ENCODE measurements at regions not wholly inside any gene's neighbourhood (a gene's known extent, or its start where the extent isn't known, plus 50 kb on each side); places are given as distances from the start of the nearest gene placed in this dataset.

GRCh38 chr16:6988846-6989245 is 343.8 kb upstream of the RBFOX1 start:
- TF ChIP-seq POLR2AphosphoS5 (IDR thresholded peaks at IDR 0.05; ENCODE audit: low read depth, low read length): no peak
- TF ChIP-seq EGR1 (IDR thresholded peaks at IDR 0.05; ENCODE audit: low read depth): no peak
- TF ChIP-seq REST (IDR thresholded peaks at IDR 0.05; ENCODE audit: low read depth): no peak
- TF ChIP-seq YY1 (IDR thresholded peaks at IDR 0.05; ENCODE audit: extremely low read depth, insufficient replicate concordance, low read depth, low read length): no peak
- no peak for TF ChIP-seq CTCF (IDR thresholded peaks at IDR 0.05 in 2 of 3, conservative IDR thresholded peaks at IDR 0.05 in 1 of 3; ENCODE audit: borderline replicate concordance in 1 of 3, insufficient read depth in 1 of 3, low read depth in 2 of 3, low read length in 2 of 3)
- TF ChIP-seq EZH2 (IDR thresholded peaks at IDR 0.05): no peak
- TF ChIP-seq EZH2phosphoT487 (IDR thresholded peaks at IDR 0.05; ENCODE audit: borderline replicate concordance): no peak
- TF ChIP-seq POLR2A (IDR thresholded peaks at IDR 0.05; ENCODE audit: borderline replicate concordance, extremely low read depth, insufficient read depth, insufficient read length): no peak
- TF ChIP-seq SP1 (IDR thresholded peaks at IDR 0.05; ENCODE audit: low read depth): no peak
- TF ChIP-seq CEBPB (IDR thresholded peaks at IDR 0.05; ENCODE audit: low read depth): no peak
- no peak for TF ChIP-seq RAD21 (IDR thresholded peaks at IDR 0.05; ENCODE audit: low read depth)
- no peak for TF ChIP-seq ZFX (IDR thresholded peaks at IDR 0.05)
- no peak for TF ChIP-seq ELF1 (IDR thresholded peaks at IDR 0.05; ENCODE audit: borderline replicate concordance, low read depth)
- no peak for TF ChIP-seq SIN3A (IDR thresholded peaks at IDR 0.05; ENCODE audit: low read depth)
